NT2/D1 (cell line): ENCODE measurements at regions not wholly inside any gene's neighbourhood (a gene's known extent, or its start where the extent isn't known, plus 50 kb on each side); places are given as distances from the start of the nearest gene placed in this dataset.

Source experiments
- SUZ12 ChIP-seq: IDR thresholded peaks from 2 replicates; pipeline ENCODE4 v1.6.1; 2011; ENCODE audit not compliant: insufficient read length, insufficient read depth; ENCODE audit errors: extremely low read depth
- YY1 ChIP-seq: IDR thresholded peaks from 2 replicates; pipeline ENCODE4 v1.6.1; 2011; ENCODE audit not compliant: insufficient read length, insufficient read depth
- ZNF274 ChIP-seq: IDR thresholded peaks from 2 replicates; pipeline ENCODE4 v1.6.1; 2011; ENCODE audit warnings: mild to moderate bottlenecking, low read depth, low read length

DNA sequence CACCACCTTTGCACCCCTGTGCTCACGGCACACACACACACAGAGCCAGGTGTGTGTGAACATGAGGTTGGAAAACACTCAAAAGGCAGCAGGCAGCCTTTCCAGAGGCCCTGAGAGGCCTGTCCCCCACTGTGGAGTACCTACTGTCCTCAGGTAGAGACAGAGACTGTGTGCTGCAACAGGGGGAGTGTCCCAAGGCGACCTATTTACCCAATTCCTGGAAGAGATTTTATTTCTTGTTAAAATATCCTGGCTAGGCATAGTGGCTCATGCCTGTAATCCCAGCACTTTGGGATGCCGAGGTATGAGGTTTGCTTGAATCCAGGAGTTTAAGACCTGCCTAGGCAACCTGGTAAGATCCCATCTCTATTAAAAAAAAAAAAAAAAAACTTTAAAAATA, 108.5 kb downstream of the COPRS start:
- no peak for TF ChIP-seq ZNF274
- no peak for TF ChIP-seq SUZ12
- no peak for TF ChIP-seq YY1
